RPMI8226 (cell line): ENCODE measurements at regions not wholly inside any gene's neighbourhood (a gene's known extent, or its start where the extent isn't known, plus 50 kb on each side); places are given as distances from the start of the nearest gene placed in this dataset.

Experiments
- DNase-seq: peaks from one replicate; pipeline ENCODE4 v3.0.0-alpha.2; 2015

DNA sequence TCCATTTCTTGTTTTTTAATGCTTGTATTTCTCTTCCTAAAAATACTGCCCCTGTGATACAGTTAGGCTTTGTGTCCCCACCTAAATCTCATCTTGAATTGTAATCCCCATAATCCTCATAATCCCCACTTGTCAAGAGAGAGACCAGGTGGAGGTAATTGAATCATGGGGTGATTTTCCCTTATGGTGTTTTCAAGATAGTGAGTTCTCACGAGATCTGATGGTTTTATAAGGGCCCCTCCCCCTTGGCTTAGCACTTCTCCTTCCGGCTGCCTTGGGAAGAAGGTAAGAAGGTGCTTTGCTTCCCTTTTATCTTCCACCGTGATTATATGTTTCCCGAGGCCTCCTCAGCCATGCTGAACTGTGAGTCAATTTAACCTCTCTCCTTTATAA is 227.4 kb downstream of the MAN2A1 start:
- DNase-seq, result peak; percentile 79

DNA sequence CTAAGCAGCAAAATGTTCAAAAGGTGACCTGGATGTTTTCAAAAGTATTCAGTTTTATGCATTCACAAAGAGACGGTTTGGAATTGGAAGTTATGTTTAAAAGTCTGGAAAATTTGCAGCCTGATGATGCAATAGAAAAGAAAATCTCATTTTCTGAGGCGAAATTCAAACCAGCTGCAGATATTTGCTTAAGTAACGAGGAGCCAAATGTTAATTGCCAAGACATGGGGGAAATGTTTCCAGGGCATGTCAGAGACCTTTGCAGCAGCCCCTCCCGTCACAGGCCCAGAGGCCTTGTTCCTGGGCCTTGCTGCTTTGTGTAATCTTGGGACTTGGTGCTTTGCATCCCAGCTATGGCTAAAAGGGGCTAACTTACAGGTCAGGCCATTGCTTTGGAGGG is 228.2 kb downstream of the MAN2A1 start:
- DNase-seq, result no peak

DNA sequence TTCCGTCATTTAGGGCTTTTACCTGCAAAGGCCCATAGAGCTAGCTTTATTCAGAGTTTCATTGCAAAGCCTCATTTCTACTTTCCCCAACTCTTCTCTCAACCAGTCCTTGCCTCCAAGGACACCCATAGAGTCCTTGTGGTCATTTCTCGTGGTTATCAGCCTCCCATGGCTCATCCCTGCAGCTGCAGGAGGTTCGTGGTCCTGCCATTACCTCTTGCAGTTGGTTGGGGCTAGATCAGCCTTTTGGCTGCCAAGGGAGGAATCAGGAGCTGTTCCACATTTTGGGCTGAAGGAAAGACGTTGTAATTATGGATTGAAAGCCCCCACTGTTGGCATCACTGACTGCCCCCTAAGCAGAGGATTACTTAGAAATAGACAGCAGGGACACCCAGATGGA is 231.0 kb downstream of the MAN2A1 start:
- peak; percentile 52 for DNase-seq

DNA sequence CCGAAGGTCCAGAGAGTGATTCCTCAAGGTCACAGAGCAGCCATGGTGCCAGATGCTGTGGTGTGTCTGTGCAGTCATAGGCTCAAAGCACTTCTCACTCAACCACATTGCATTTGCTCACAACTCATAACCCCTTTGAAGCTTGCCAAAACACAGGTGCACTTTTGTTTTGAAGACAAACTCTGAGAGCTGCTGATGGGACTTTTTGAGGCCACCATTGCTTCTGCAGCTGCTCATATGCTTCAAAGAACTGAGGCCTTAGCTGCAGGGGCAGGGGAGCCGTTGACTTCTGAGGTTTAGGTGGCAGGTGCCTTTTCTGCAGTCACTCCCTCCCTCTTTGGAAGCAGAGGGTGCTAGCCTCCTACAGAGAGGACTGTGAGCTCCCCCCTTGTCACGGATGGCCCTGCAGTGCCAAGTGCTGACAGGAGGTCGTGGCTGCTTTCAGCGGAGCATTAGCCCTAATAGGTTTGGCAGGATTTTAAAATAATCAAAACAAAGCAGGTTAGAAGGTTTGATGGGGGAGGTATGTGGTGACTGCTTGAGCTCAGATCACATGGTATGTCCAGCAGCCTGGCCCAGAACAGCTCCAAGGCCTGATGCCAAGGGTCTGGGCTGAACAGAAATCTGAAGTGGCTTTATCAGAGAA is 232.1 kb downstream of the MAN2A1 start:
- peak; percentile 96 for DNase-seq

DNA sequence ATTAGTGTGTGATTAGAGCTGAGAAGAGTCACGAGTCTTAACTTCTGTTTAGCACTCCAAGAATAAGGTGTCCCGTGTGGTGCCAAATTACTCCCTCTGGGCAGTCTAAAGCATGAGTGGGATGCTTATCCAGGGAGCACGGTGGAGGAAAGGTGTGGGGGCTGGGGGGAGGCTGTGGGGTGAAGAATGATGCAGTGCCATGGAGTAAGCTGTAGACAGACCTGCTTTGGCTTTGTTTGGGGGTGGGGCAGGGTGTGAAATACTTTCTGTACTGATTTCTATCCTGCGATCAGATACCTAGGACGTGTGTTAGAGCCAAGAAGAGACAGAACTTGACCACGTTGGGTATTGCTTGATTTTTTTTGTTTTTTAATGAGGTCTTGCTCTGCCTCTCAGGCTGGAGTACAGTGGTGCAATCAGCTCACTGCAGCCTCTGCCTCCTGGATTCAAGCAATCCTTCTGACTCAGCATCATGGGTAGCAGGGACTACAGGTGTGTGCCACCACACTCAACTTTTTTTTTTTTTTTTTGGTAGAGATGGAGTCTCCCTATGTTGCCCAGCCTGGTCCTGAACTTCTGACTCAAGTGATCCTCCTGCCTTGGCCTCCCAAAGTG is 232.8 kb downstream of the MAN2A1 start:
- DNase-seq, result peak; percentile 78

DNA sequence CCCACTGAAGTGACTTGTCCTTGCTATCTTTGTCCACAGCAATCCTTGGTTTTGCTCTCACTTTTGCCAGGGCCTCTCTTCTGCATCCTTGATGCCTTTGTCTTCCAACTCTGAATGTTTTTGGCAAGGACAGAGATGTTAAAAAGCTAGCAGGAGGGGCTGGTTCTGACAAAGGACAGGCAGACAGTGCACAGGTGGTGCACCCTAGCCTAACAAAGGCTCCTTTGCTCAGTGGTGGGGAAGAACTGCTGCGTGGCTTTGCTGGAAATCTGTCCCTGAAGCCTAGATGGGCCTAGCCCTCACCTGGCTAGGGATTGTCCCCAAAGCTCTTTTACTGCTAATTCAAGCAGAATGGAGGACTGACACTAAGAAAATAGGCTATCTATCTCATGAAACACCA is 233.5 kb downstream of the MAN2A1 start:
- no peak for DNase-seq

DNA sequence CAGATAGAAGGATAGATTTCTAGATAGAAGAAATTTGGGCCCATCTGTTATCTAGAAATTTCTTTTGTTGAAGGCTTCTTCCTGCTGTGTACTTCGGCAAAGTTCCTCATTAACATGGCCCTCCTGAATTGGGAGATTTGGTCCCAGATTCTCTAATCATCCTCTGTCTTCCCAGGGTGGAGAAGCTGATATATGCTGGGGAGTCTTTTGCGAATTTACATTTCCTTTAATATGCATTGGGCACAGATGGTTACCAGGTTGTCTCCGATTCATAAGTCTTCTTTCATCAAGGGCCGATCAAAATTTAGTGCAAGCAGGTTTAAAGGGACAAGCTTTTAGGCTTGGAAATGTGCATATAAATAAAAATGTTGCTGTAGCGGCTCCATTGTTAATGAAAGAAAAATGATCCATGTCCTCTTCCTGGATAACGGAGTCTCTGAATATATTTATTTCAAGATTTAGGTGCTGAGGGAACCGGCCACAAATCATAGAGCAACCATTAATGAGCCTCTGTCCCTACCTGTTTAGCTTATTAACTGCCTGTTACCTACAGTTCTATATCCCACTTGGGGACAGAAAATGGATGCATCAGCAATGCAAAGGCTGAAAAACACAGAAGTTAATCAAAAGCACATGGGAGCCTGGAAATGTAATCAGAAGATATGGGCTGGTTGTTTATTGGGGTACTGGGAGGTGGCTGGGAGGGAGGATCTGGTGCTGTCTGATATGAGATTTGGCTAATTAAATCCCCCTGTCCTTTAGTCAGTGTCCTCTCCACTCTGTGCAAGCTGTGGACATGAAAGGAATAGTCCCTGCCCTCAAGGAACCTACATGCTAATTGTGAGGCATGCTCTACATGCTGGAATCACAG is 234.7 kb downstream of the MAN2A1 start:
- DNase-seq, result no peak

DNA sequence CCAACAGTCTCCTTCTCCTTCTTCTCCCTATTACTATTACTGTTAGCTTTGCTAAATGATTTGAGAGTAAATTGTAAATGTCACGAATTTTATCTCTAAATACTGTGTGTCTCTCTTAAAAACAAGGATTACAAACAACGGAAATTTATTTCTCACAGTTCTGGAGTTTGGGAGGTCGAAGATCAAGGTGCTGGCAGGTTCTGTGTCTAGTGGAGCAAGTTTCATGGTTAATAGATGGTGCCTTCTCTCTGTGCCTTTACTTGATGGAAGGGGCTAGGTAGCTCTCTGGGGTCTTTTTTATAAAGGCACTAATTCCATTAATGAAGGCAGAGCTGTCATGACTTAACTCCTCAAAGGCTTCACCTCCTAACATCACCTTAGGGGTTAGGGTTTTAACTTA is 237.9 kb downstream of the MAN2A1 start:
- DNase-seq, result no peak

DNA sequence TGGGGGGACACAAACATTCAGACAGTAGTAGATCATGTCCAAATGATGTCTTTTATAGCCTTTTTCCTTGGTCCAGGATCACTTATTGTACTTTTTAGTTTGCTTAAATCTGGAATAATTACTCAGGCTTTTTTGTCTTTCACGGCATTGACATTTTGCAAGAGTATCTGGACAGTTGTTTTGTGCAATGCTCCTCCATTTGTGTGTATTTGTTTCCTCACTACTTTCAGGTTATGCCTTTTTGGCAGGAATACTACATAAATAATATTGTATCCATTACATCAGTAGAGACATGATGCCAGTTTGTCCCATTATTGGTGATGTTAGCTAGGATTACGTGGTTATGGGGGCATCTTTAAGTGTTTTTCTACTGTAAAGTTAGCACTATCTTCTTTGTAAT is 238.3 kb downstream of the MAN2A1 start:
- DNase-seq, result no peak

DNA sequence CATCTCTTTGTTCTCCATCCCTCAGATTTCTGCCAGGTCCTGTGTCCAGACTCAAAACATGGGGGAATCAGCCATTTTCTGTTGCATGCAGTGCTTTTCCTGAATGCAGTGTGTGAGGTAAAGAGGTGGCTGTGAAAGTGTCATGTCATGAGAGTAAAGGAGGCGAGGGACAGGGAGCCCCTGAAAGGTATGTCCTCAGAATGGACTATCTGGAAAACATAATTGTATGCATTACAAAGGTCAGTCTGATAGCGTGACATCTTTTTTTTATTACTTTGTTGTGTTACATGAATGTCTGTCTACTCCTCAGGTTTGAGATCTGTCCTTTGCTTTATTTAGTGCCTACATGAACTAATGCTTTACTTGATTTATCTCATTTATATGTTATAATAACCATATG is 239.1 kb downstream of the MAN2A1 start:
- no peak for DNase-seq

DNA sequence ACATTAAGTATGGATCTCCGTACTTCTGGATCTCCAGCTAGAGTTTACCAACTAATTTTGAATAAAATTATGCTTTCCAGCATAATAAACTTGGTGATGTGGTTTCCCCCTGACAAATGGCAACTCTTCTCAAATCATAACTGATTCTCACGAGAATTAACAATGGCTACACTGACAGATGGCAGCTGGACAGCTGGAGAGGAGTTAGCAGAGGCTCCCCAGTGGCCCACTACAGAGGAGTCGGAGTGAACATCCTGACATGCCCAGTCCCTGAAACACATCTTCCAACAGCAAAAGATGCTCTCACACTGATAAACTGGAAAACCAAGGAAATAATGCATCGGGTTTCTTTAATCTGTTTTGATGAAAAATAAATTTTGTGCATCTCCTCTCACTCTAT is 239.6 kb downstream of the MAN2A1 start:
- no peak for DNase-seq

DNA sequence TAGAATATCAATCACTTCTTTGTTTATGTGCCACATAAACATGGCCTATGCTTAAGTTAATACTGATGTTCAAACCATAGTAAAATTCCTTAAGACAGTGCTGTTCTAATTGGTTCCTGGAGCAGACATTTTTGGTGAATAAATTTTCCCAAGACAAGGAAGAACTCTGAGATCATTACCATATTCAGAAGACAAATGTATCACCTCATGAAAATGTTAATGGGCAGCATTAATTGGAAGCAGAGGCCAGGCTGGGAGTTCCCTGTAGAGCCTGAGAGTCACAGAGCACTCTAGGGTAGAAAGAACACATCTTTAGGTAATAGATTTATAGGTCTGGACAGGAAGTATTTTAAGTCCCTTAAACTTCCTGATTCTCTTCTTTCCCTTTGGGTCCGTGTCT is 240.2 kb downstream of the MAN2A1 start:
- DNase-seq, result no peak

DNA sequence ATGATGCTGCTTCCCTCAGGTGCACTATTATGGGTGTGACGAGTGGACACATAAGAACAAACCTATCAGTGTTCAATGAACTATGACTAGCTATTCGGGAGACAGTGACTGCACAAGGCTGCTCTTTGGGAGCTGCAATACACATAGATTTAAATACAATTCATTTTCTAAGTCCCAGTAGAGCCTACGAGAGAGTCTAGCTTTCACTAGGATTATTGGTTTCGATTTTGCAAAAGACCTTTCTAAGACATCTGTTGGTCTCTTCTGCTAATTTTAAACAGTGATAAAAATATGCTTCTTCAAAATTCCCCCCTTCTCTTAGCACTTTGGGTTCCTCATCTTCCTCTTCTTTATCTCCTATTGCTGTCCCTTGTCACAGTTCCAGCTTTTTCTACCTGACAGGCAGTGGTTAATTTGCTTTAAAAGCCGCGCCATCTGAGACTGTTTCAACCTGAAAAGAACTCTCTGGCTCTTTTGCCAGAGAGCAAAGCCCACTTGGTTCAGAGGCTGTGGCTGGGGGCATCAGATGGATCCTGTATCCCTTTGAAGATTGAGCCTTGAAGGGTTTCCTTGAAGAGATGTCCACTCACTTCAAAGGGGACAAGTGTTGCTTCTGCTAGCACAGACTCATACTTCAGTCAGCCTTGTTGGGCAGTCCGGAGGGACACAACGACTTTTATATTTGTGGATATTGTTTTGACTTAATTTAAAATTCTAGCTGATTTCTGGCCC is 241.5 kb downstream of the MAN2A1 start:
- DNase-seq, result peak; percentile 44

DNA sequence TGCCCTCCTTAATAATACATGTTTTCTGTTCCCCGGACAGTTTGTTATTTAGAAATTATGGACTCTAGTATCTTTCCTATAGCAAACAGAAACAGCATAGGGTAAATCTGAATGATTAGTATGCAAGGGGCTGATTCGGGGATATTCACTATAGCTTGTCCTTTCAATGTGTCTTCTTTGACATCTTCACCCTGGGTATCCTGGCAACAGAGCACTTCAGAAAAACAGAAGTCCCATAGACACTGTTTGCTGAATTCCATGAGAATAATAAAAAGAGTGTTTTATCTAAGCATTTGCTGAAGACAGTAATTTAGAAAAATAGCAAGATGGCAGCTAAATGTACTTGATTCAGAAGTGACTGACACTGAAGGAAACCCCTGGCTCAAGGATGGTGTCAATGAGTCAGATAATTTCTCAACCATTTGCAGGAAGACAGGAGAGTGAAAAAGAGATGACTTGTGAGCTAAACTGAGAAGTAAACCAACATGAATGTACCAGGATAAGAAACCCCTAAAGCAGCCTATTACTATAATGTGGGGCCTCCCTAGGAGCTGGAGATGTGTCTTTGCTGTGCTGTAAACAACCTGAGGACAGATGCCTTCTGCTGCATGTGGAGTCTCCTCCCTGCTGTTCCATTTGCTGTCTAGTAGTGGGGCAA is 246.2 kb downstream of the MAN2A1 start:
- peak; percentile 44 for DNase-seq

DNA sequence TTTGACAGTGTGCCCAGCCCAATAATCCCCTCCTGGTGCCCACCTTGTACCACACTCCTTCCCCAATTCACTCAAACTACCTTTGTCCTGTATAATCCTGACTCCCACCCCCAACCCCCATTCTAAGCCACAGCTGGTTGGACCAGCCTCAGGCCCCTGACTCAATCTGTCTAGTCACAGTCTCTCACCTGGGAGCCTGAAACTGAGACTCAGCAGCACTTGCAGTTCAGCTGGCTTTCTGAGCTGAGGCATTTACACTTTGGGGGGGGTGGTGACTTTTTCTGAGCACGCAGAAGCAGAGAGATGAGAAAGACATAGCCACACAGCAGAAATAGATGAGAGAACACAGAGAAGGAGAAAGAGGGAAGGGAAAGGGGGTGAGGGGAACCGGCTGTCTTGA is 247.3 kb downstream of the MAN2A1 start:
- peak; percentile 95 for DNase-seq

DNA sequence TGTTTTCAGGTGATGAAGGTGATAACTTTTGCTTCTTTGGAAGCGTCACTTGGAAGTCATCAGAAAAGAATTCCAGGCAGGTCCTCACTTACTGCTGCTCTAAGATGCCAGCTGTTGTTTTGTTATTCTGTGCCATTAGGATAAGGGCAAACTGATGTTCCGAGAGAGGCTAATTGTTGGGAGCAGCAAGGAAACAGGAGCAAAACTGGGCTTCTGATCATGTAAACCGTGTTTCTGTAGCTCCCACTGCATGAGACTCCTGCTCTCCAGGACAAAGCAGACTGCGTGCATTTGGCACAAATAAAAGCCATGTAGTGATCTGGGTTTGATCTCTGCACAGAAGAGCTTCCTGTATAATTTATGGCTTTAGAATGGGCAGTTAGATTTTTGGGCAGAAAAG is 248.2 kb downstream of the MAN2A1 start:
- DNase-seq, result no peak

DNA sequence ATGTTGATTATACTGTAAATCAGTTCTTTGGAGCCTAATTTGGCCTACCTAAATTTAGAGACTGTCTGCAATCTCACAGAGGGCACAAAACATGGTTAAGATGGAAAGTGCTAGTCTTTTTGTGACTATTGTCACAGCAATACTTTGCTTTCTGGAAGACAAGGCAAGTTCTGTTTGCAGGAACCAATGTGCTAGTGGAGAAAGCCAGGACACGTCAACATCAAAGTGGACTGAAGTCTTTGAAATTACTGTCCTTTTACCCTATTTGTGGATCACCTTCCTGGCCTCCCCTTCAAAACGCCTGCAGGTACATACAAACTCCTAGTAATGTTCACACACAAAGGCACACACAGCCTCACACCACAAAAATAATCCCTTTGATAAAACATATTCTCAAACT is 248.7 kb downstream of the MAN2A1 start:
- no peak for DNase-seq

DNA sequence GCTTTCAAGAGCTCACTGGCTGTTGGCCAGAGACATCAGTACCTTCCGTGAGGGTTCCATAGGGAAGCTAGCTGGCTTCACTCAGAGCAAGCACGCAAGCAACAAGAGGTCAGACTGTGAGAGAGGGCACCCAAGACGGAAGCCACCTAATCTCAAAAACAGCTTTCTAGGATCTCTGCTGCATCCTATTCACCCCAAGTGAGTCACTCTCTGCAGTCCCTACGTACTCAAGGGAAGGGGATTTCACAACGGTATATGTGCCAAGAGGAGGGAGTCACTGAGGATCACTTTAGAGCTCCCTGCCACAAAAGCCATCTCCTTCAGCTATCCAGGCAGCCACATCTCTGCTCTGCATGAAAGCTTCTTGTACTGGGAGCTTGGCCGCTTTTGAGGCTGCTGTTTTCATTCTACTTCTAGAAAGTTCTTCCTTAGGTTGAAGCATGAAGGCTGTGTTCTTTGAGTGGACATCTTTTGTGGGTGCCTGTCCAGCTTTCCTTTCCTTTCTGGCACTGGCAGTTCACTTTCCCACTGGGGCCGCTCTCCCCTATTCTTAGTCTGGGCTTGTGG is 249.5 kb downstream of the MAN2A1 start:
- no peak for DNase-seq

DNA sequence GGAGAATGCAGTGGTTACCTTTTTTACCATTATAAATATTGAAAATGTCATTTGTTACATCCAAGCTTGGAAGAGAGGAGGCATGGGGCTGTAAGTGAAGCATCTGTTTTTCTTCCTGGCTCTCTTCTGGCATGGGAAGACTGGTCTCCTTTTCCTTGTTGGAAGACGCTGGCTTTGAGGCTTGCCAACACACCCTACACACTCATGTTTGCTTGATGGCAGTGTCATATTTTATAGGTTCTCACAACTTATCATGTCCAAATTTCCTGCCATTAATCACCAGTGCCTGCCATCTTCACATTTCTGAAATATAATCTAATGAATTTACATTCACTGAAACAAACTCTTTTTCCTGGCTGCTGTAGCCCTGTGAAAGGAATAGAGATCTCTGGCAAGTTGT is 252.9 kb downstream of the MAN2A1 start:
- no peak for DNase-seq

DNA sequence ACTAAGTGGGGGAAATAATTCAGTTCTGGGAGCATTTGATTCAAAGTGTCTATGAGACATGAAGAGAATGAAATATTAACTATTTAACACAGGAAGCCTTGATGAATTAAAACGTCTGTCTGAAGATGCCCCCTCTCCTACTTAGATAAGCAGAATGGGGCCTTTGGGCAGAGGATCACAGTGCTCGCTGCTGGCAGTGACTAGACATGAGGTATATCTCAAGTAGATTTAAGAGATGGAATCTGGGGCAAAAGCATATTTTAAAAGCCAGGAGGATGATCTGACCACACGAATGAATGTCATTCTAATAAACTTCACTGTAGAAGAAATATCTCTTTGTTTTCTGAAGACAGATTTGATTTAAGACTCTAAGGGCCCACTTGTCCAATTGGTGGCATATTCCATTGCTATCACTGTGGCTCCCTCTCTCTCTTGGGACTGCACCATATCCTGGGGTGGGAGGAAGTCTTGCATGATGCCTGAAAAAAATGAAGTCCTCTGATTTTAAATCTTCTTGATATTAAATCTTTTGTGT is 254.0 kb downstream of the MAN2A1 start:
- no peak for DNase-seq

DNA sequence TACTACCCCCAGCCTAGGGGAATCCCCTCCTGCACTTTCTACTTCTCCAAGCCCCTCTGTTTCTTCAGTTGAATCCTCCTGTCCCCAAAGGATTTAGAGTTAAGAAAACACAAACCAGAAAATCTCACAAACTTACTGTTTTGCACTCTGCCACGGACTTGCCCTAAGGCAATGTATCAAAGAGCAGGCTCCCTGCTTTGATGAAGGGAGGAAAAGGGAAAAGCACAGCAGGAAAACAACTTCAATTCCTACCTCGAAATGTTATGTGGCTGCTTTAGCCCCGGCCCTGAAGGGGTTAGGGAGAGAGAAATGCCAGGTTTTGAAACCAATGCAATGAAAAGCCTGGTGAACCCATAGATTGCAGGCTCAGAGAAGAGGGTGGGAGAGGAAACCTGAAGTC is 254.7 kb downstream of the MAN2A1 start:
- DNase-seq, result no peak

DNA sequence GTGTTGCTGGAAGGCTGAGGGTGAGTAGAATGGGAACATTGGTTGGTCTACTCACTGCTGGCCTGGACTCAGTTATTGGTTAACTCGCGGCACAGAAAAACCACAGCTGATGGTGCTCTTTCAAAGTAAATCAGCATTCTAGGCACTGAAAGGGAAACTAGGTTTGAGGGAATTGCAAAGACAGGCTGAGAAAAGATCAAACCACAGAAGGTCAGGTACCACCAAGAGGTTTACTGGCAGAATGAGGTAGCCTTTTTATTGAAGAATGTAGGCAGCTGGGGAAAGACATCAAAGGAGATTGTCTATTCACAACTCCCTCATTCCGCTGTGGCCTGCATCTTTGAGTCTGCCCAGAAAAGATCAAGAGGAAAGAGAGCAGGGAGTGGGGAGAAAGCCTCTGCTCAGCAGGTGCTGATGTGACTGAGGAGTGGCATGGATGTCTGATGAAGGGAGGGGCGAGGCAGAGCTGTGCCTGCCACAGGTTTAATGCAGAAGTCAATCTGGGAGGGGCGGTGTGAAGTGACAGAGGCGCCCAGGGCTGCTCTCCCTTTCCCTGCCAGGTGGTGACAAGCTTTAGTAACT is 255.5 kb downstream of the MAN2A1 start:
- DNase-seq, result peak; percentile 91
